A549 (cell line): ENCODE measurements at regions not wholly inside any gene's neighbourhood (a gene's known extent, or its start where the extent isn't known, plus 50 kb on each side); places are given as distances from the start of the nearest gene placed in this dataset.

Experiments used
- CEBPB ChIP-seq, 2 experiments: fragments of >200 bp in 1 of 2; sonication (Bioruptor Twin) in 1 of 2; formaldehyde crosslinking in 1 of 2; IDR thresholded peaks; 2 replicates each; pipeline ENCODE4 v1.6.1; 2012 to 2016
- CHD4 ChIP-seq: fragments of 200-600 bp; sonication (generic); IDR thresholded peaks from 2 replicates; pipeline ENCODE4 v1.6.1; 2016; ENCODE audit warnings: antibody characterized with exemption, mild to moderate bottlenecking, borderline replicate concordance
- EHF ChIP-seq: fragments of 250-450 bp; sonication (Bioruptor Pico); IDR thresholded peaks from 2 replicates; pipeline ENCODE4 v1.5.0; 2020; ENCODE audit warnings: mild to moderate bottlenecking
- ESRRA ChIP-seq: fragments of 150-350 bp; IDR thresholded peaks from 2 replicates; pipeline ENCODE4 v1.6.1; 2014; ENCODE audit warnings: mild to moderate bottlenecking, low read length, borderline replicate concordance
- FOSL2 ChIP-seq, 2 experiments: fragments of 450-650 bp in 1 of 2; fragments of >200 bp in 1 of 2; sonication (Bioruptor Twin) in 1 of 2; formaldehyde crosslinking; IDR thresholded peaks; 2 replicates each; pipeline versions ENCODE4 v1.5.0 to v1.6.1; 2016 to 2020; ENCODE audit warnings: mild to moderate bottlenecking in 1 of 2, moderate library complexity in 1 of 2
- JUN ChIP-seq, 2 experiments: fragments of >200 bp; sonication (Bioruptor Twin); formaldehyde crosslinking; IDR thresholded peaks; 2 replicates in 1 of 2; 3 replicates in 1 of 2; pipeline ENCODE4 v1.6.1; 2016 to 2017
- PHF8 ChIP-seq: fragments of 200-600 bp; sonication (generic); IDR thresholded peaks from 2 replicates; pipeline ENCODE4 v1.6.1; 2016; ENCODE audit warnings: low read depth, mild to moderate bottlenecking, antibody characterized with exemption, moderate library complexity, borderline replicate concordance
- POLR2A ChIP-seq: IDR thresholded peaks from 2 replicates; pipeline ENCODE4 v1.6.1; 2012; ENCODE audit warnings: mild to moderate bottlenecking, low read length
- RNF2 ChIP-seq: fragments of 200-600 bp; sonication (generic); IDR thresholded peaks from 2 replicates; pipeline ENCODE4 v1.6.1; 2016; ENCODE audit warnings: low read depth, mild to moderate bottlenecking, antibody characterized with exemption, moderate library complexity, borderline replicate concordance
- ZNF302 ChIP-seq: fragments of 250-450 bp; sonication (Bioruptor Pico); IDR thresholded peaks from 2 replicates; pipeline ENCODE4 v1.9.0; 2021; ENCODE audit warnings: inconsistent platforms, mild to moderate bottlenecking, moderate library complexity
- TF ChIP-seq, protein P1 (sequence below): fragments of >200 bp; sonication (Bioruptor Twin); formaldehyde crosslinking; IDR thresholded peaks from 3 replicates; pipeline ENCODE4 v1.6.1; 2016
- TF ChIP-seq, protein P2 (sequence below): fragments of >200 bp; sonication (Bioruptor Twin); formaldehyde crosslinking; IDR thresholded peaks from 3 replicates; pipeline ENCODE4 v1.5.1; 2016
- TF ChIP-seq, protein P3 (sequence below): IDR thresholded peaks from 2 replicates; pipeline ENCODE4 v1.6.1; 2012; ENCODE audit warnings: low read depth, borderline replicate concordance
- TF ChIP-seq, protein P4 (sequence below): fragments of 200-600 bp; sonication (generic); IDR thresholded peaks from 2 replicates; pipeline ENCODE4 v1.6.1; 2016; ENCODE audit warnings: antibody characterized with exemption, mild to moderate bottlenecking, moderate library complexity

DNA sequence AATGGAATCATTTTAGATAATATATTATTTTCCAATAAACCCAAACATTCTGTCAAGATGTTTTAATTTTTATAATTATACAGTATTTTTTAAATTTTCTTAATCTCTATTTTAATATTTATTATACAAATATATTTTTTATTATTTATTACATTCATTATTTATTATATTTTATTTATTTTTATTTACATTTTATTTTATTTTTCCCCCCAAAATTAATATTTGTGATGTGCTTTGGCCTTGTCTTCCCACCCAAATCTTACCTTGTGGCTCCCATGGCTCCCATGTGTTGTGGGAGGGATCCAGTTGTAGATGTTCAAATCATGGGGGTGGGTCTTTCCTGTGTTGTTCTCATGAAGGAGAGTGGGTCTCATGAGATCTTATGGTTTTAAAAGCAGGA, 382.1 kb downstream of the TLE4 start:
- TF ChIP-seq, protein P1, sequence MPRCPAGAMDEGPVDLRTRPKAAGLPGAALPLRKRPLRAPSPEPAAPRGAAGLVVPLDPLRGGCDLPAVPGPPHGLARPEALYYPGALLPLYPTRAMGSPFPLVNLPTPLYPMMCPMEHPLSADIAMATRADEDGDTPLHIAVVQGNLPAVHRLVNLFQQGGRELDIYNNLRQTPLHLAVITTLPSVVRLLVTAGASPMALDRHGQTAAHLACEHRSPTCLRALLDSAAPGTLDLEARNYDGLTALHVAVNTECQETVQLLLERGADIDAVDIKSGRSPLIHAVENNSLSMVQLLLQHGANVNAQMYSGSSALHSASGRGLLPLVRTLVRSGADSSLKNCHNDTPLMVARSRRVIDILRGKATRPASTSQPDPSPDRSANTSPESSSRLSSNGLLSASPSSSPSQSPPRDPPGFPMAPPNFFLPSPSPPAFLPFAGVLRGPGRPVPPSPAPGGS, result no peak
- TF ChIP-seq RNF2, result no peak
- TF ChIP-seq, protein P2, sequence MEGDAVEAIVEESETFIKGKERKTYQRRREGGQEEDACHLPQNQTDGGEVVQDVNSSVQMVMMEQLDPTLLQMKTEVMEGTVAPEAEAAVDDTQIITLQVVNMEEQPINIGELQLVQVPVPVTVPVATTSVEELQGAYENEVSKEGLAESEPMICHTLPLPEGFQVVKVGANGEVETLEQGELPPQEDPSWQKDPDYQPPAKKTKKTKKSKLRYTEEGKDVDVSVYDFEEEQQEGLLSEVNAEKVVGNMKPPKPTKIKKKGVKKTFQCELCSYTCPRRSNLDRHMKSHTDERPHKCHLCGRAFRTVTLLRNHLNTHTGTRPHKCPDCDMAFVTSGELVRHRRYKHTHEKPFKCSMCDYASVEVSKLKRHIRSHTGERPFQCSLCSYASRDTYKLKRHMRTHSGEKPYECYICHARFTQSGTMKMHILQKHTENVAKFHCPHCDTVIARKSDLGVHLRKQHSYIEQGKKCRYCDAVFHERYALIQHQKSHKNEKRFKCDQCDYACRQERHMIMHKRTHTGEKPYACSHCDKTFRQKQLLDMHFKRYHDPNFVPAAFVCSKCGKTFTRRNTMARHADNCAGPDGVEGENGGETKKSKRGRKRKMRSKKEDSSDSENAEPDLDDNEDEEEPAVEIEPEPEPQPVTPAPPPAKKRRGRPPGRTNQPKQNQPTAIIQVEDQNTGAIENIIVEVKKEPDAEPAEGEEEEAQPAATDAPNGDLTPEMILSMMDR, result no peak
- TF ChIP-seq POLR2A, result no peak
- TF ChIP-seq ZNF302, result no peak
- TF ChIP-seq PHF8, result no peak
- no peak for TF ChIP-seq CEBPB (IDR thresholded peaks at IDR 0.05)
- TF ChIP-seq FOSL2 (IDR thresholded peaks at IDR 0.05), result no peak
- no peak for TF ChIP-seq FOSL2 (CRISPR knock-in tag; IDR thresholded peaks at IDR 0.05)
- TF ChIP-seq, protein P3, sequence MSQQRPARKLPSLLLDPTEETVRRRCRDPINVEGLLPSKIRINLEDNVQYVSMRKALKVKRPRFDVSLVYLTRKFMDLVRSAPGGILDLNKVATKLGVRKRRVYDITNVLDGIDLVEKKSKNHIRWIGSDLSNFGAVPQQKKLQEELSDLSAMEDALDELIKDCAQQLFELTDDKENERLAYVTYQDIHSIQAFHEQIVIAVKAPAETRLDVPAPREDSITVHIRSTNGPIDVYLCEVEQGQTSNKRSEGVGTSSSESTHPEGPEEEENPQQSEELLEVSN, result no peak
- TF ChIP-seq ESRRA, result no peak
- TF ChIP-seq, protein P4, sequence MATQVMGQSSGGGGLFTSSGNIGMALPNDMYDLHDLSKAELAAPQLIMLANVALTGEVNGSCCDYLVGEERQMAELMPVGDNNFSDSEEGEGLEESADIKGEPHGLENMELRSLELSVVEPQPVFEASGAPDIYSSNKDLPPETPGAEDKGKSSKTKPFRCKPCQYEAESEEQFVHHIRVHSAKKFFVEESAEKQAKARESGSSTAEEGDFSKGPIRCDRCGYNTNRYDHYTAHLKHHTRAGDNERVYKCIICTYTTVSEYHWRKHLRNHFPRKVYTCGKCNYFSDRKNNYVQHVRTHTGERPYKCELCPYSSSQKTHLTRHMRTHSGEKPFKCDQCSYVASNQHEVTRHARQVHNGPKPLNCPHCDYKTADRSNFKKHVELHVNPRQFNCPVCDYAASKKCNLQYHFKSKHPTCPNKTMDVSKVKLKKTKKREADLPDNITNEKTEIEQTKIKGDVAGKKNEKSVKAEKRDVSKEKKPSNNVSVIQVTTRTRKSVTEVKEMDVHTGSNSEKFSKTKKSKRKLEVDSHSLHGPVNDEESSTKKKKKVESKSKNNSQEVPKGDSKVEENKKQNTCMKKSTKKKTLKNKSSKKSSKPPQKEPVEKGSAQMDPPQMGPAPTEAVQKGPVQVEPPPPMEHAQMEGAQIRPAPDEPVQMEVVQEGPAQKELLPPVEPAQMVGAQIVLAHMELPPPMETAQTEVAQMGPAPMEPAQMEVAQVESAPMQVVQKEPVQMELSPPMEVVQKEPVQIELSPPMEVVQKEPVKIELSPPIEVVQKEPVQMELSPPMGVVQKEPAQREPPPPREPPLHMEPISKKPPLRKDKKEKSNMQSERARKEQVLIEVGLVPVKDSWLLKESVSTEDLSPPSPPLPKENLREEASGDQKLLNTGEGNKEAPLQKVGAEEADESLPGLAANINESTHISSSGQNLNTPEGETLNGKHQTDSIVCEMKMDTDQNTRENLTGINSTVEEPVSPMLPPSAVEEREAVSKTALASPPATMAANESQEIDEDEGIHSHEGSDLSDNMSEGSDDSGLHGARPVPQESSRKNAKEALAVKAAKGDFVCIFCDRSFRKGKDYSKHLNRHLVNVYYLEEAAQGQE, result no peak
- no peak for TF ChIP-seq CHD4
- no peak for TF ChIP-seq EHF (CRISPR knock-in tag)
- TF ChIP-seq JUN (IDR thresholded peaks at IDR 0.05), result no peak
